ENCODE measurements at regions not wholly inside any gene's neighbourhood (a gene's known extent, or its start where the extent isn't known, plus 50 kb on each side); places are given as distances from the start of the nearest gene placed in this dataset.

GRCh38 chr11:100442017-100442416 is 245.1 kb upstream of the ARHGAP42 start:
- TF ChIP-seq, protein P1, sequence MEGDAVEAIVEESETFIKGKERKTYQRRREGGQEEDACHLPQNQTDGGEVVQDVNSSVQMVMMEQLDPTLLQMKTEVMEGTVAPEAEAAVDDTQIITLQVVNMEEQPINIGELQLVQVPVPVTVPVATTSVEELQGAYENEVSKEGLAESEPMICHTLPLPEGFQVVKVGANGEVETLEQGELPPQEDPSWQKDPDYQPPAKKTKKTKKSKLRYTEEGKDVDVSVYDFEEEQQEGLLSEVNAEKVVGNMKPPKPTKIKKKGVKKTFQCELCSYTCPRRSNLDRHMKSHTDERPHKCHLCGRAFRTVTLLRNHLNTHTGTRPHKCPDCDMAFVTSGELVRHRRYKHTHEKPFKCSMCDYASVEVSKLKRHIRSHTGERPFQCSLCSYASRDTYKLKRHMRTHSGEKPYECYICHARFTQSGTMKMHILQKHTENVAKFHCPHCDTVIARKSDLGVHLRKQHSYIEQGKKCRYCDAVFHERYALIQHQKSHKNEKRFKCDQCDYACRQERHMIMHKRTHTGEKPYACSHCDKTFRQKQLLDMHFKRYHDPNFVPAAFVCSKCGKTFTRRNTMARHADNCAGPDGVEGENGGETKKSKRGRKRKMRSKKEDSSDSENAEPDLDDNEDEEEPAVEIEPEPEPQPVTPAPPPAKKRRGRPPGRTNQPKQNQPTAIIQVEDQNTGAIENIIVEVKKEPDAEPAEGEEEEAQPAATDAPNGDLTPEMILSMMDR (IDR thresholded peaks at IDR 0.05), result no peak
- TF ChIP-seq POLR2AphosphoS5 (IDR thresholded peaks at IDR 0.05; ENCODE audit: low read depth, low read length), result no peak

Measured in Panc1 (cell line).